Astrocyte (in vitro differentiated cells and primary cell): ENCODE measurements at regions not wholly inside any gene's neighbourhood (a gene's known extent, or its start where the extent isn't known, plus 50 kb on each side); places are given as distances from the start of the nearest gene placed in this dataset.

Experiments
- CTCF ChIP-seq: IDR thresholded peaks from 2 replicates; pipeline ENCODE4 v1.5.1; 2011; ENCODE audit warnings: low read depth, mild to moderate bottlenecking, inconsistent platforms, low read length, moderate library complexity; ENCODE audit not compliant: insufficient read depth
- EZH2 ChIP-seq: IDR thresholded peaks from 2 replicates; pipeline ENCODE4 v1.6.1; 2012; ENCODE audit warnings: mild to moderate bottlenecking, low read length, inconsistent platforms; ENCODE audit not compliant: insufficient read depth

- no peak for TF ChIP-seq CTCF
- TF ChIP-seq EZH2 = no peak
These were observed 159.1 kb upstream of the TTC29 start for GRCh38 chr4:147104768-147105167.
